ENCODE measurements at regions not wholly inside any gene's neighbourhood (a gene's known extent, or its start where the extent isn't known, plus 50 kb on each side); places are given as distances from the start of the nearest gene placed in this dataset.

GRCh38 chr5:142259758-142260157, 65.1 kb downstream of the SPRY4 start:
- TF ChIP-seq EZH2 (optimal IDR thresholded peaks at IDR 0.05; ENCODE audit: low read depth, low read length), result no peak
- TF ChIP-seq EZH2phosphoT487 (IDR thresholded peaks at IDR 0.05; ENCODE audit: low read length), result no peak
- TF ChIP-seq CTCF (IDR thresholded peaks at IDR 0.05; ENCODE audit: low read length), result no peak
- no peak overlapping the region for H3K27ac ChIP-seq (ENCODE audit: low read length)
- H3K79me2 ChIP-seq (ENCODE audit: low read length), result no peaks in the 10 kb centered on the region
- no peaks in the 10 kb centered on the region for H3K27me3 ChIP-seq (replicated peaks; ENCODE audit: insufficient read depth, low read length)
- H3K9ac ChIP-seq (ENCODE audit: low read length), result no peak overlapping the region
- no peak overlapping the region for H3K4me3 ChIP-seq (ENCODE audit: low read length)
- DNase-seq, result no peak
- no peaks in the 10 kb centered on the region for H3K9me3 ChIP-seq (replicated peaks; ENCODE audit: insufficient read depth, low read length)
- H3K4me2 ChIP-seq (ENCODE audit: low read depth, low read length), result no peak overlapping the region
- no peaks in the 10 kb centered on the region for H3K36me3 ChIP-seq (replicated peaks; ENCODE audit: insufficient read depth, low read length)
- no peaks in the 10 kb centered on the region for H3K4me1 ChIP-seq (ENCODE audit: low read length)
- H2AFZ ChIP-seq (ENCODE audit: low read length), result no peak overlapping the region
- H3F3A ChIP-seq (ENCODE audit: insufficient read depth, low read length), result no peaks in the 10 kb centered on the region
- no peaks in the 10 kb centered on the region for H3K9me2 ChIP-seq (replicated peaks; ENCODE audit: insufficient read depth, low read length)
- no peaks in the 10 kb centered on the region for H4K20me1 ChIP-seq (ENCODE audit: insufficient read depth, low read length)

GRCh38 chr5:142255831-142256230, 69.0 kb downstream of the SPRY4 start:
- Histone ChIP-seq H3K4me1 (ENCODE audit: low read length) (no peaks in the 10 kb centered on the region), H3K4me3 (ENCODE audit: low read length) (no peak overlapping the region), H3K9me3 (replicated peaks; ENCODE audit: insufficient read depth, low read length) (no peaks in the 10 kb centered on the region), H3K9me2 (replicated peaks; ENCODE audit: insufficient read depth, low read length) (no peaks in the 10 kb centered on the region), H4K20me1 (ENCODE audit: insufficient read depth, low read length) (no peaks in the 10 kb centered on the region), H2AFZ (ENCODE audit: low read length) (no peak overlapping the region), H3F3A (ENCODE audit: insufficient read depth, low read length) (no peaks in the 10 kb centered on the region), H3K27ac (ENCODE audit: low read length) (no peak overlapping the region), H3K9ac (ENCODE audit: low read length) (no peak overlapping the region), H3K79me2 (ENCODE audit: low read length) (no peaks in the 10 kb centered on the region), H3K4me2 (ENCODE audit: low read depth, low read length) (no peak overlapping the region), H3K36me3 (replicated peaks; ENCODE audit: insufficient read depth, low read length) (no peaks in the 10 kb centered on the region), H3K27me3 (replicated peaks; ENCODE audit: insufficient read depth, low read length) (no peaks in the 10 kb centered on the region)
- TF ChIP-seq EZH2 (optimal IDR thresholded peaks at IDR 0.05; ENCODE audit: low read depth, low read length), result no peak
- no peak for TF ChIP-seq EZH2phosphoT487 (IDR thresholded peaks at IDR 0.05; ENCODE audit: low read length)
- TF ChIP-seq CTCF (IDR thresholded peaks at IDR 0.05; ENCODE audit: low read length), result no peak
- no peak for DNase-seq

- no peaks in the 10 kb centered on the region for H3K9me3 ChIP-seq (replicated peaks; ENCODE audit: insufficient read depth, low read length)
- H3F3A ChIP-seq (ENCODE audit: insufficient read depth, low read length), result no peaks in the 10 kb centered on the region
- no peaks in the 10 kb centered on the region for H3K4me1 ChIP-seq (ENCODE audit: low read length)
- H3K36me3 ChIP-seq (replicated peaks; ENCODE audit: insufficient read depth, low read length), result no peaks in the 10 kb centered on the region
- no peaks in the 10 kb centered on the region for H3K79me2 ChIP-seq (ENCODE audit: low read length)
- H3K9me2 ChIP-seq (replicated peaks; ENCODE audit: insufficient read depth, low read length), result no peaks in the 10 kb centered on the region
- no peak overlapping the region for H3K9ac ChIP-seq (ENCODE audit: low read length)
- no peak for DNase-seq
- no peak overlapping the region for H3K27ac ChIP-seq (ENCODE audit: low read length)
- H3K4me2 ChIP-seq (ENCODE audit: low read depth, low read length), result no peak overlapping the region
- TF ChIP-seq CTCF (IDR thresholded peaks at IDR 0.05; ENCODE audit: low read length), result no peak
- no peak for TF ChIP-seq EZH2 (optimal IDR thresholded peaks at IDR 0.05; ENCODE audit: low read depth, low read length)
- TF ChIP-seq EZH2phosphoT487 (IDR thresholded peaks at IDR 0.05; ENCODE audit: low read length), result no peak
- H3K27me3 ChIP-seq (replicated peaks; ENCODE audit: insufficient read depth, low read length), result no peaks in the 10 kb centered on the region
- no peak overlapping the region for H3K4me3 ChIP-seq (ENCODE audit: low read length)
- no peaks in the 10 kb centered on the region for H4K20me1 ChIP-seq (ENCODE audit: insufficient read depth, low read length)
- no peak overlapping the region for H2AFZ ChIP-seq (ENCODE audit: low read length)
Observed at GRCh38 chr5:142254431-142254830, 70.4 kb downstream of the SPRY4 start.
